GM19240 (cell line): ENCODE measurements at regions not wholly inside any gene's neighbourhood (a gene's known extent, or its start where the extent isn't known, plus 50 kb on each side); places are given as distances from the start of the nearest gene placed in this dataset.
"Not testable (repeated sequence)": the region's sequence is repeated elsewhere in the genome, so short reads cannot be mapped to it uniquely, and the experiment has no call there.

Experiments
- DNase-seq: peaks from one replicate; pipeline ENCODE4 v3.0.0; 2011; ENCODE audit warnings: low spot score; ENCODE audit not compliant: insufficient read length

DNA sequence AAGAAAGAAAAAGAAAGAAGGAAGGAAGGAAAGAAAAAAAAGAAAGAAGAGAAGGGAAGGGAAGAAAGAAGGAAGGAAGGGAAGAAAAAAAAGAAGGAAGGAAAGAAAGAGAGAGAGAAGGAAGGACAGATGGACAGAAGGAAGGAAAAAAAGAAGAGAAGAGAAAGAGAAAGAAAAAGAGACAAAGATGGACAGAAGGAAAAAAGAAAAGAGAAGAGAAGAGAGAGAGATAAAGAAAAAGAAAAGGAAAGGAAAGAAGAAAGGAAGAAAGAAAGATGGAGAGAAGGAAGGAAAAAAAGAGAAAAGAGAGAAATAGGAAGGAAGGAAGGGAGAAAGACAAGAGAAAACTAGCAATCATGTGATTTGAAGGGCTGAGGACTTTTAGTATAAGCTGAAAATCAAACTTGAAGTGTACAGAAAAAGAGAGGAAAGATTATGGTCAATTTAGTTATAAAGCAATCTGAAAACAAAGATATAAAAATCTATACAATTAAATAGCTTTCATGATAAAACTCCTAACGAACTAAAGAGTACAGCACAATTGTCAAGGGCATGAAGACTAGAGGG, 115.3 kb downstream of the LTN1 start:
- no peak for DNase-seq

DNA sequence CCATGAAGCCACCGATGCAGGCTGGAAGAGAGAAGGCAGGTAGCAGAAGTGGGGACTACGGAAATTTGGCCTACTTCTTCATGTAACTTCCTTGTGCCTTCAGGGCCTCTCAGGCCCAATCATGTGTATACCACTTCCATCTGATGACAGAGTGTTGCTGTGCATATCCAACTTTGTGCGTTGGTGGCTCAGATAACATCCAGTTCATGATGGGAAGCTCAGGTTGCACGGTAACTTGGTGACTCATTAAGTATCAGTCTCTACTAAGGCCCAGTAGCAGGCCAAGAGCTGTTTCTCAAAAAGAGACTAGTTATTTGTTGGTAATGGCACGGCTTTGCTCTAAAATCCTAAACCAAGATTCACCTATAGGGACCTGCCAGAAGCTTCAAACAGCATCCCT, 117.6 kb downstream of the LTN1 start:
- no peak for DNase-seq

DNA sequence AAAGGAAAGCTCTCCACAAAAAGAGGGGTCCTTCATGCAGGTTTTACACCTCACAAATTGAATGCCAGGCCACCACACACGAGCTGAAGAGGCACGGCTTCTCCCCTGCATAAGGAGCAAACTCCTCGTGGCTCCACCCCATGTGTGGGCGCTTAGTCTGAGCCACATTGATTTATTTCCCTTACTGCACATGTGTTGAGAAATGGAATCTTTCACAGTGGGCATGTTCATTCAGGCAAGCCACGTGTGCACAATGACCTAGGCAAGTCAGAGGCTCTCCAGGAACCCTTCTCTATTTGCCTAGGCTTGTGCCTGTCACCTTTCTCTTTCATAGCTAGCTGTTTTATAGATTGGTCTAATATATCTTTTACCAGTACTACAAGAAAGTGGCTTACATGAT, 120.5 kb downstream of the LTN1 start:
- no peak for DNase-seq

DNA sequence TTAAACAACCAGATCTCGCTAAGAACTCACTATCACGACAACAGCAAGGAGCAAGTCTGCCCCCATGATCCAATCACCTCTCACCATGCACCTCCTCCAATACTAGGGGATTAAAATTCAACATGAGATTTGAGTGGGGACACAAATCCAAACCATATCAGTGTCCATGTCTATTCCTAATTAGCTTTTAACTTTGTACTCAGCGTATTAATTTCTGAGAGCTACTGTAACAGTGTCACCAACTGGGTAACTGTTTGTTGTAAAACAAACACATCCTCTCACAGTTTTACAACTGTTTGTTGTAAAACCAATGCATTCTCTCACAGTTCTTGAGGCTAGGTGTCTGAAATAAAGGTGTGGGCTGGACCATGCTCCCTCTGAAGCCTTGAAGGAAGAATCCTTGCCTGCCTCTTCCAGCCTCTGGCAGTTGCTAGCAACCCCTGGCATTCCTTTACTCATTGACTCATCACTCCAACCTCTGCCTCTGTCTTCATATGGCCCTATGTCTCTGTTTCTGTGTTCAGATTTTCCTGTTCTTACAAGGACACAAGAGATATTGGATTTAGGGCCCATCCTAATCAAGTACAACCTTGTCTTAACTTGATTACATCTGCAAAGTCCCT, 121.2 kb downstream of the LTN1 start:
- no peak for DNase-seq

DNA sequence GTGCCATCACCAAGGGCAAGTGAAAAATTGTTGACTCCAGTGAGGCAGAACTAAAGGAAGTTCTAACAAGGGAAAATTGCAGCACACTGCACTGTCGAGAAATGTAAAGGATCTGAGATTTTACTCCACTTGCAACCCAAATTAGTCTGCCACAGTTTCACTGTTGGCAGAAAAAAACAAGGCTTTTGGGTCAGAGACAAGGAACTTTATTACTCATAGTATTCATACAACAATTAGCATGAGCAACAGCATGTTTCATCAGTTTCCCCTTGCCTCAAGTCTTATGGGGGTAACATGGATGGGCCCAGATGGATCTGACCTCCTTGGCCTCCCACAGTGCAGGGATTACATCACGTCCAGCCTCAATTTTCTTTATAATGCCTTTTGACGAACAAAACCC, 125.3 kb downstream of the LTN1 start:
- no peak for DNase-seq

DNA sequence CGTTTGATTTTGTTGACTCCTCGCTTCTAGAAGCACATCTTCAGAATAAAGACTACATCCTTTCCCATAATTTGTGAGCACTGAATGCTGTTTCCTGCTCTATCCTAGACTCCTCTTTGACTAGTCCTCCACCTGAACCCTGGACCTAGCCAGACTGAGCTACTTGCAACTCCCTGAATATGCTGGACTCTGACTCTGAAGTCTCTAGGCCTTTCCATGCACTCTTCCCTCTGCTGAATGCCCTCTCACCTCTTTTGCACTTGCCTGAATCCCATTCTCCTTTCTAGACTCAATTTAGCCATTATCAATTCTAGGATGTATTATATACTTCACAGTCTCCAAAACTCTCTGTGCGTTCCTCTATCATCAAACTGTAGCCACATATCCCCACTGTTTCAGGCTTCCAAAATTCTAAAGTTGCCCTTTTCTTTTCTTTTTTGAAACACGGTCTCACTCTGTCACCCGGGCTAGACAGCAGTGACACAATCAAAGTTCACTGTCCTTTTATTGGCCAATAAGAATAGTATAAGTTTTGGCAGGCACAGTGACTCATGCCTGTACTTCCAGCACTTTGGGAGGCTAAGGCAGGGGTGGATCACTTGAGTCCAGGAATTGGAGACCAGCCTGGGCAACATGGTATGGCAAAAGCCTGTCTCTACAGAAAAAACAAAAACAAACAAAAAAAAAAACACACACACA, 127.0 kb downstream of the LTN1 start:
- DNase-seq: no peak

DNA sequence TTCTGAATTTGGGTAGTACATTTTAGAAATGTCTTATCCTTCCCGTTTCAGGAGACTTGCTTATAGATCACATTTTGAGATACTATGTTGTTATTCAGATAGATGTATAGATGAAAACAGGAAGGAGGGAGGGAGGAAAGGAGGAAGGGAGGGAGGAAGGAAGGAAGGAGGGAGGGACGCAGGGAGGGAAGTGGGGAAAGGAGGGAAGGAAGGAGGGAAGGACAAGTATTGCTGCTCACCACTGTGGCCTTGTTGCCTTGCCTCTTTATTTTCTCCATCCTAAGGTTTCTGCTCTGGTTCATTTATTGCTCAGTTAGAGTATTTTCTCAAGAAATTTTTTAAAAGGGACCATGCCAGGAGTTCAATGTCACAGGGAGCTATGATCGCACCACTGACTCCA, 134.3 kb downstream of the LTN1 start:
- DNase-seq: no peak

DNA sequence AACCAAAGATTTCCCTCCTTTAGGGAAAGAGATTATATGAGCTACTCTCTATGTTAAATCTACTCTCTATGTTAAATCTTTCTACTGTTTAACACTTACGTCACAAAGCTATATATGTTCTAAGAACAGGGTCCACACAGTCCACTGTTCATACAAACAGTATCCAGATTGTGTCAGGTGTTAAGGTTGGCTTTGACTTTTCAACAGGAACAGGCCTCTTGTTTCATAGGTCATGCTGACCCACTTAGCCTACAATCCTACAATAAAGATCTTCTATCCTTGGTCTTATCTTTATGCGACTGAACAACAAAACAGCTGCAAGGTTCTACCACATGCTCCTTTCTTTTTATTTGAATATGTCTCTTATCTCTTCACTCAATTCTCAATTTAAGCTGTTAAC, 134.9 kb downstream of the LTN1 start:
- DNase-seq: no peak

DNA sequence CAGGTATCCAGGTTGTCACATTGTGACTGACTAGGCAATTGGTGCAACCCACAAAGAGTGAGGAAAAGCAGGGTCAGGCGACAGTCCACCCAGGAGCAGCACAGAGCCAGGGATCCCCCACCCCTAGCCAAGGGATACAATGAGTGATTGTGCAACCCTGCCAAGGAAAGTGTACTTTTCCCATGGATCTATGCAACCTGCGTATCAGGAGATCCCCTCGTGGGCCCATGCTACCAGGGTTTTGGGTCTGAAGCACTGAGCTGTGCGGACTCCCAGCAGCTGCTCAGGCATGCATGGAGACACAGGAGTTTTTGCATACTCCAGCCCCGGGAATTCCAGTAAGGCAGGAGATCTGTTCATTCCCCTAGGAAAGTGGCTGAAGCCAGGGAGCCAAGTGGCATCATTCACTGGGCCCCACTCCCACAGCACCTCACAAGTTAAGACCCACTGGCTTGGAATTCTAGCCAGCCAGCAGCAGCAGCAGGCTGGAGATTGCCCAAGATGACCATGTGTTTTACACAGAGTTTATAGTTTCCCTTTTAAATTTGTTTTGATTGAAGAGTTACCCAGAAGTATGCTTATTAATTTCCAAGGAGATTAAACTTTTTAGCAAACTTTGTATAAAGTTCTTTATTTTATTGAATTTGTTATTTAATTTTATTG, 136.0 kb downstream of the LTN1 start:
- DNase-seq: no peak

DNA sequence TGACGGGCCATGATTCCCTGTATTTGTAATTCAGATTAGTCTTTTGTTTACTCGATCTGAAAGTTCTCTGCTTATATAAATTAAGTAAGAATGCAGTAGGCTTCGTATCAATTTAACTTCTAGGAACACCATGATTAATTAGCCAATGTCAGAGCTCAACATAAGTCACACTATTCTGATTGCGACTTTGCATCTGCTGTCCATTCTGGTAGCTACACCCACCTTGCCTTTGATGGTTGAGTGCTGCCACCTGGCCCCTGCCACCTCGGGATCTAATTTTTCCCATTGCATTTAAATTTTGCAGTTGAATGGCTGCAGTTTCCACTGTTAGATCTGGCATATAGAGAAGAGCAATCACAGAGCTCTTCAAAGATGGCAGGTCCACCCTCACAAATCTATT, 140.0 kb downstream of the LTN1 start:
- no peak for DNase-seq

DNA sequence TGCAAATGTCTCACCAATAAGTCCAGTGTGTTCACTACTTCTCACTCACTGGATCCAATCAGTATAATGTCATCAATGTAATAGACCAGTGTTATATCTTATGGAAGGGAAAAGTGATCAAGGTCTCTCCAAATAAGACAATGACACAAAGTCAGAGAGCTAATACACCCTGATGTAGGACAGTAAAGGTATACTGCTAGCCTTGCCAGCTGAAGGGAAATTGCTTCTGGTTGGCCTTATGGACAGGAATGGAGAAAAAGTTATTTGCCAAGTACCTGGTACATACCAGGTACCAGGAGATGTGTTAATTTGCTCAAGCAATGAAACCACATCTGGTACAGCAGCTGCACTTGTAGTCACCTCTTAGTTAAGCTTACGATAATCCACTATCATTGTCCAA, 141.0 kb downstream of the LTN1 start:
- no peak for DNase-seq

DNA sequence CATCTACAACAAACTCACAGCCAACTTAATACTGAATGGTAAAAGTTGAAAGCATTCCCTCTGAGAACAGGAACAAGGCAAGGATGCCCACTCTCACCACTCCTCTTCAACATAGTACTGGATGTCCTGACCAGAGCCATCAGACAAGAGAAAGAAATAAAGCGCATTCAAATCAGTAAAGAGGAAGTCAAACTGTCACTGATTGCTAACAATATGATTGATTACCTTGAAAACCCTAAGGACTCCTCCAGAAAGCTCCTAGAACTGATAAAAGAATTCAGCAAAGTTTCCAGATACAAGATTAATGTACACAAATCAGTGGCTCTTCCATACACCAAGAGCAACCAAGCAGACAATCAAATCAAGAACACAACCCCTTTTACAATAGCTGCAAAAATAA, 153.4 kb downstream of the LTN1 start:
- DNase-seq: not testable (repeated sequence)

DNA sequence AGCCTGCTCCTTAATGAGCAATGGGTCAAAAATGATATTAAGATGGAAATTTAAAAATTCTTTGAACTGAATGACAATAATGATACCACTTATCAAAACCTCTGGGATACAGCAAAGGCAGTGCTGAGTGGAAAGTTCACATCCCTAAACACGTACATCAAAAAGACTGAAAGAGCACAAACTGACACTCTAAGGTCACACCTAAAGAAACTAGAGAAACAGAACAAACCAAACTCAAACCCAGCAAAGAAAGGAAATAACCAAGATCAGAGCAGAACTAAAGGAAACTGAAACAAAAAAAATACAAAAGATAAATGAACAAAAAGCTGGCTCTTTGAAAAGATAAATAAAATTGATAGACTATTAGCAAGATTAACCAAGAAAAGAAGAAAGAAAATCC, 155.3 kb downstream of the LTN1 start:
- DNase-seq: not testable (repeated sequence)

DNA sequence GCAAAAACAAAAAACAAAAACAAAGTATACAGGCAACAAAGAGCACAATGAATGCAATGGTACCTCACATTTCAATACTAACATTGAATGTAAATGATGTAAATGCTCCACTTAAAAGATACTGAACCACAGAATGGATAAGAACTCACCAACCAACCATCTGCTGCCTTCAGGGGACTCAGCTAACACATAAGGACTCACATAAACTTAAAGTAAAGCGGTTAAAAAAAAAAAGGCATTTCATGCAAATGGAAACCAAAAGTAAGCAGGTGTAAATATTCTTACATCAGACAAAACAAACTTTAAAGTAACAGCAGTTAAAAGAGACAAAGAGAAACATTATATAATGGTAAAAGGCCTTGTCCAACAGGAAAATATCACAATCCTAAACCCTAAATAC, 156.1 kb downstream of the LTN1 start:
- not testable (repeated sequence) for DNase-seq

DNA sequence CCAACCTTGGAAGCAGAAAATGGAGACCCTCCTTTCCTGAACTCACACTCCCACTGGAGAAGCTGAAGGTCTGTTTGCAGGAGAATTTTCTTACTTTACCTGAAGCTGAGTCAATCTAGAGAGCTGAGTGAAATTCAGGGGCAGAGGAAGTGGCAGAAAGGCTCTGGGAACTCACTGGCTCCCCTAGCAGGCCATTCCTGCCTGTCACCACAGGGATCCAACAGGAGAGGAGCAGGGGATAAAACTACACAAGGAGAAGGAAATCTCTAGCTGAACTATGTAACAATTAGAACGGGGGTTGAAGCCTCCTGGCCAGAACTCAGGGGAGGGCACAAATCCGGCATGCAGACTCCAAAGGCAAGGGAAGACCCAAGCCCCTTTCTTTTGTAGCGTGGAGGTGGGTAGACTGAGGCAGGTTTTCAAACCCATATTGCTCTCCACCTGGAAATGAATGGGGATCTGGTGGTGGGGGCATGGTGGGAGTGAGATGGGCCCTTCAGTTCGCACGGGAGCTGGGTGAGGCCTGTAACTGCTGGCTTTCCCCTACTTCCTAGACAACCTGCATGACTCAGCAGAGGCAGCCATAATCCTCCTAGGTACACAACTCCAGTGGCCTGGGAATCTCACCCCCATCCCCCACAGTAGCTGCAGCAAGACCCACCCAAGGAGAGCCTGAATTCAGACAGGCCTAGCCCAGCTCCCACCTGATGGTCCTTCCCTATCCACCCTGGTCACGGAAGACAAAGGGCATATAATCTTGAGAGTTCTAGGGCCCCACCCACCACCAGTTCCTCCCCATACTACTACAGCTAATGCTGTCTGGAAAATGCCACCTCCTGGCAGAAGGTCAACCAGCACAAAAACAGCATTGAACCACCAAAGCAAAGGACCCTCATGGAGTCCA, 158.1 kb downstream of the LTN1 start:
- DNase-seq: no peak

DNA sequence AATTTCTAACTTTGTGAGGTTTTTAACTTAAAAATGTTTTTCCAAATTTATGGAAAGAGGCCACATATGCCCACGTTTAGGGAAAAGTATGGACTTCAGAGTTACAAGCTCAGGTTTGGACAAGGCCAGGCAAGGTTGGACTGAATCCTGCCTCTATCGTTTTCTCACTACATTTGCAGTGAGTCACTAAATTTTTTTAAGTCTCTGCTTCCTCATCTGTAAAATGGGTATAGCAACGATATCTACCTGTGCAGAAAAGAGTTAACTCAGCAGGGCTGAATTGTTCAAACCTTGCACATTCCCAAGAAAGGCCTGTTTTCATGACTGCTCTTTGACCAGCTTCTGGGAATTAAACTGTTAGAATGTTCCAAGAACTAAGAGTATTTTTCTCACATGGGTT, 159.1 kb downstream of the LTN1 start:
- DNase-seq: no peak

DNA sequence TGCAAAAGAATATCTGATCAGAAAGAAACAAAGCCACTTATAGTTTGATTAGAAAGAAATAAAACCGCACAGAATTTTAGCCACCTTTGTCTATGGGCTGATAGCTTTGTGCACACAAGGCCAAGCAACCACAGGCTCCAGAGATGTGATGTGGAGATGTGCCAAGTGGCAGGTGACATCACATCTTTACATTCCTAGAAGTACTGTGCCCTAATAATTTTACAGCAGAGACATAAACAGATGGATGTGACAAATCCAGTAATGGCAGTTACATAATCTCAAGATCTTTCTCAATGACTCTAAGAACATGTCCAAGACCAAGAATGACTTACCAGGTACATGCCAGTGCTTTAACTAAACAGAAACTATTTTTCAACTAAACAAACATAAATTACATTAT, 159.5 kb downstream of the LTN1 start:
- no peak for DNase-seq

DNA sequence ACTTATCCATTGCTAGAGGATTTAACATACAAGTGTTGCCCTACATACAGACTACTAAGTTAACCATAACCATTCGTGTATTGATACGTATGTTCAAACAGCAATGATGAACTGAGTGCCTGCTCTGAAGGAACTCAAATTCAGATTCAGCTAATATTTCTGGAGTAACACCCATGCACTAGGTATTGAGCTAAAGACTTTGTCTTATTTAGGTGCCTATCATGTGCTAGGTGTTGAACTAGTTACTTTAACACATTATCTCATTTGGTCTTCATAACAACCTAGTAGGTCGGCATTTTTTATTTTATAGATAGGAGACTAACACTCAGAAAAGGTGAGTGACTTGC, 160.0 kb downstream of the LTN1 start:
- DNase-seq: no peak

DNA sequence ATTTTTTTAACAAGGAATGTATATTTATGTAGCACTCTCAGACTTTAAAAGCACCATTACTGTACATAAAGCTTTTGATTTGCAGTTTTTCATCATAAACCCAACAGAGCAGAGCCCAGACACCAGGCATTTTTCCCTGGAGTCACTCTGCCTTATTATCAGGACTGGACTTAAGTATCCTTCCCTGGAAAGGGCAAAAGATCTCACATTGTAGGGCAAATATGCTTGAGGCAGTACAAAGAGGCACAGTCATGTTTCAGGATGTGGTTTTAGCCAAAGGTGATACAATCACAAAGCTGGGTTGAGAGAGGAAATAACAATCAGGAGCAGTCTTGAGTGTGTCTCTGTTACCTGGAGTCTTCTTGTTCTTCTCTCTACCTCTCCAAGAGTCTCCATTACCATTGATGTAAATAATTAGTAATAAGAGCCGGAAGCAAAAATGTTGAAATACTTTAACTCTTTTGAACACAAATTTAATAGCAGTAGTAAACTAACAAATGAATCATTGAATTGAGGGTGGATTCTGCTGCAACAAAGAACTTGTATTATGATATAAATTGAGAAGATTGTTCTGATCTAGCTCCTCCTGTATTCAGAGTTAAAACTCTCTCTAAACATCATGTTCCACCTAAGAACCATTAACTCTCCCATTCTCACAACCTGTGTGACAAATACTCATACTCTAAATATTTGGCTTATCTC, 160.5 kb downstream of the LTN1 start:
- DNase-seq: no peak

DNA sequence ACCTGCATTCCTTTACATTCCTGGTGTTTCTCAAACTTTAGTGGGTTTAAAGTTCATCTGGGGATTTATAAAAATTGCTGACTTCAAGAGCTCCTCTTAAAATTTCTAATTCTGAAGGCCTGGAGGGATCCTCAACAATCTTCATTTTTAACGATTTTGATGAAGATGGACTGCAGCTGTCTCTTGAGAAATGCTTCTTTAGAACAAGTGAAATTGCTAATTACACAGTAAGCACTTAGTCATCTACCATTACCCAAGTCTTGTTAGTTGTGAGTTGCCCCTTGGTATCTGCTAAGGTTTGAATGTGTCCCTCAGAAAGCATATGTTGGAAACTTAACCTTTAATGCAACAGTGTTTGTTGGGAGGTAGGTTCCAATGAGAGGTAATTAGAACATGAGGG, 163.7 kb downstream of the LTN1 start:
- no peak for DNase-seq

DNA sequence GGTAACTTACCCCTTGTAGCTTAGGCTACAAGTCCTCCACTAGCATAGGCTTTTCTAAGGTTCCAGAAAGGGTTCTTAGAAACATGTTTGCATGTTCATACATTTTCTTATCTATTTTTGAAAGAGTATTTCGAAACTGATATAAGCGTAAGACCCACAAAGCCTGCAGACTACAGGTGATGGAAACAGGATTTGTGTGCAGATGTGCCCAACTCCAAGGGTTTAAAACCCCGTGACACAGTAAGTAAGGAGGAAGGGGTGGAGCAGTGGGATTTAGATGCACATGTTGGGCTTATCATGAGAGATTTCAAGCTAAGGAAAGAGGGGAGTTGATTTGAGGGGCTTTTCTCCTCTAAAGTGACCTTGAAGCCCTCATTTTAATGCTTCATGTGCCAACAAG, 164.7 kb downstream of the LTN1 start:
- DNase-seq: no peak
